H1 (cell line): ENCODE measurements at regions not wholly inside any gene's neighbourhood (a gene's known extent, or its start where the extent isn't known, plus 50 kb on each side); places are given as distances from the start of the nearest gene placed in this dataset.

Experiments
- ASH2L ChIP-seq: fragments of 200-600, 300-600 bp; sonication (generic); IDR thresholded peaks from one replicate; pipeline ENCODE4 v1.7.1; 2017; ENCODE audit warnings: low read length
- CHD7 ChIP-seq: fragments of 300-600 bp; sonication (generic); IDR thresholded peaks from 2 replicates; pipeline ENCODE4 v1.7.1; 2012; ENCODE audit warnings: low read length, moderate library complexity, mild to moderate bottlenecking, inconsistent platforms; ENCODE audit not compliant: insufficient replicate concordance
- NANOG ChIP-seq: IDR thresholded peaks from 2 replicates; pipeline ENCODE4 v1.6.1; 2011; ENCODE audit warnings: low read length, low read depth, mild to moderate bottlenecking, inconsistent platforms; ENCODE audit not compliant: insufficient read depth, poor library complexity, severe bottlenecking
- POLR2AphosphoS5 ChIP-seq: IDR thresholded peaks from 2 replicates; pipeline ENCODE4 v1.6.1; 2011; ENCODE audit warnings: low read depth, low read length
- RBBP5 ChIP-seq: IDR thresholded peaks from 2 replicates; pipeline ENCODE4 v1.7.1; 2012; ENCODE audit warnings: low read depth, mild to moderate bottlenecking, inconsistent platforms, low read length, moderate library complexity, borderline replicate concordance
- RFX5 ChIP-seq: IDR thresholded peaks from 2 replicates; pipeline ENCODE4 v1.6.1; 2011; ENCODE audit warnings: low read depth, low read length, improper control_type of control experiment, borderline replicate concordance
- SIX5 ChIP-seq: IDR thresholded peaks from 2 replicates; pipeline ENCODE4 v1.6.1; 2011; ENCODE audit warnings: mild to moderate bottlenecking, low read depth, low read length

GRCh38 chr2:152890736-152891135 lies 172.3 kb downstream of the ARL6IP6 start (continued):
- TF ChIP-seq CHD7, result no peak
- TF ChIP-seq POLR2AphosphoS5, result no peak
- no peak for TF ChIP-seq ASH2L
- TF ChIP-seq SIX5, result no peak
- TF ChIP-seq NANOG, result no peak
- TF ChIP-seq RBBP5, result no peak
- no peak for TF ChIP-seq RFX5
